ENCODE measurements at regions not wholly inside any gene's neighbourhood (a gene's known extent, or its start where the extent isn't known, plus 50 kb on each side); places are given as distances from the start of the nearest gene placed in this dataset.

DNA sequence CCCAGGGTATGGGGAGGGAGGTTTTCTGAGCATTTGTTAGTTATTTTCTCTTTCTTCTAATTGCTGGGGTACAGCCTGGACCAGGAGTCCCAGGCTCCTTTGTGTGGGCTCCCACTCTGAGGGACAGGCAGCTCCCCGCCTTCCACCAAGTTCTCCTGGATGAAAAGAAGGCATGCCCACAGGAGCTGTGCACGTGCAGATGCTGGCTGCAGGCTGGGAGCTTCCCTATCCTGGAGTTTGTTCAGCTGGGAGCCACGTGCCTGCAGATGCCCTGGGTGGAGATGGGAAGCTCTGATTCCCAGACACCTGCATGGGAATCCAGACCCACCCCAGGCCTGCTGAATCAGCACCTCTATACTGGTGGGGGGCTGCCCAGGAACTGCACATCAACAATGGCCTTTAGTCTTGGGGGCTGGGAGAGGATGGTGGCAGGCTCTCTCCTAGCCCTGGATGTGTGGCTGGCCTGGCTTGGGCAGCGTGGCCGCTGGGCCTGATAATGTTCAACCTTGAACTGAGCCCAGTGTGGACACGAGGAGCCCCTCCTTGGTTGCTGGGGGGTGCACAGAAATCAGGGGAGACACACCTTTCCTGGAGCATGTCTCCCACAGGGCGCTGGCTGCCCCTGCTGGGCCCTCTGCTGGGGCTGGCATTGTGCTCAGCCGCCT lies 233.6 kb upstream of the HS6ST1 start:
- no peak for DNase-seq (ENCODE audit: low read depth, low spot score)

DNA sequence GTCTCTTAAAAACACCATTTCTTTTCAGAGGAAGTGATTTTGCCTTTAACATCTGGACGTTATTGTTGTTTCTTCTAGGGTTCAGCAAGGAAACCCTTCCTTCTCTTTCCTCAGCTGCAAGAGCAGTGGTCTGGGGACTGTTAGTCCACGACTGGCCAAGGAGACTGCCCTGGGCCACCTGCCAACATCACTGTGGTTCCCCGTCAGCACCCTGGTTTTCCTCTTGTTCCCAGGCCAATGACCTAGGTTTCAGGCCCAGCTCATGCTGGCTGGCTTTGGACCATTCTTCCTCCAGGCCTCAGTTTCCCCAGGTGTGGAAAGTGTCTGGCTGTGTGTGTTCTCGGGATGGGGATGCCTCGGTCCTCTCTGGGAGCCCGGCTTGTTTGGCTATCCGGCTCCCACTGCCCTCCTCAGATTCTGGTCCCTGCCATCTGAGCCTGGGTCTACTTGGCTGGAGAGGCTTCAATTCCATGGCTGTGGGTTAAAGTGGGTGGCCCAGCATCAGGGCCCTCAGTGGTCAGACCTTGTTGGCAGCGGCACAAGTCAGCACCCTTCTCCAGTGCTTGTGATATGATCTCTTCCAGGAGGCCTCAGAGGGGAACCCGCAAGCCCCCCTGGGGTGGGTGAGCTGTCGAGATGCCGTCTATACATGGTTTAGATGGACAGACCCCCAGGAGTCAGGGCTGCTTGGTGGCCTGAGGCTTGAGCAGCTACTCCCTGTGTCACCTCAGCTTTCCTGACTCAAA lies 234.3 kb upstream of the HS6ST1 start:
- DNase-seq (ENCODE audit: low read depth, low spot score), result no peak

DNA sequence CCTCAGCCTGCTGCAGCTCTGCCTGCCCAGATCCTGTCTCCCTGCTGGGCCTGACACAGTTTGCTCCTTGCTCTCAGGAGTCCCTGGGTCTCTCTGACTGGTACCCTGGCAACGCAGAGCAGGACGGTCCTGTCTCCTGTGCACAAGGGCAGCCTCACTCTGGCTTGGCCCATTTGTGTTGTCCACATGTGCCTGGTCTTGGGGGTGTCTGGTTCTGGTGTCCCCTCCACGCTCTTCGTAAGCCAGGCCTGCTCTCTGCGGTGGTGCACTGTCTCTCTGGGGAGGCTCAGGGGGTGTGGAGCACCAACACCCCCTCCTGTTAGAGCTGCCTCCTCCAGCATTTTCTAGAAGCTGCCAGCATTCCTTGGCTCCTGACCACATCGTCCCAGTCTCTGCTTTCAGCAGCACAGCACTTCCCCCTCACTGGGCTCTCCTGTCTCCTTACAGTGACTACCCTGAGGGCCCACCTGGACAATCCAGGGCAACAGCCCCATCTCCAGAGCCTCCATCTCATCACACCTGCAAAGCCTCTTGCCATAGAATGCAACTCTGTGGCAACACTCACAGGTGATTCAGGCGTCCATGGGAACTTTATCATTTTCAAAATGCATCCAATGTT lies 235.6 kb upstream of the HS6ST1 start:
- no peak for DNase-seq (ENCODE audit: low read depth, low spot score)

DNA sequence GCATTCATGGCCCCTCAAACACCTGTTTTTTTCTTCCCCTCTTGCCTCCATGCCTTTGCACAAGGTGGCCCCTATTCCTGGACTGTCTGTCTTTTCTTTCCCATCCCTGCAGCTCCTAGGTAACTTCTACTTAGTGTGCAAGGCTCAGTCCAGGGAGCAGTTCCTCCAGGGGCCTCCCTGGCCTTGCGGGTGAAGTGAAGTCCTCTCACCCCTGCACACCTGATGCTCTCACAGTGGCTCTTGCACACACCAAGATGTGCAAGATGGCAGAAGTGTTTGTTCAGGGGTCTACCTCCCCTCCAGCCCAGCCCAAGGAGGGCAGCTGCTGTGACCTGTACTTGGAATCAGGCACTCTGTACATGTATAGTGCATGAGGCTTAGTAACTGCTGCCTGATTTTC lies 236.8 kb upstream of the HS6ST1 start:
- no peak for DNase-seq (ENCODE audit: low read depth, low spot score)

DNA sequence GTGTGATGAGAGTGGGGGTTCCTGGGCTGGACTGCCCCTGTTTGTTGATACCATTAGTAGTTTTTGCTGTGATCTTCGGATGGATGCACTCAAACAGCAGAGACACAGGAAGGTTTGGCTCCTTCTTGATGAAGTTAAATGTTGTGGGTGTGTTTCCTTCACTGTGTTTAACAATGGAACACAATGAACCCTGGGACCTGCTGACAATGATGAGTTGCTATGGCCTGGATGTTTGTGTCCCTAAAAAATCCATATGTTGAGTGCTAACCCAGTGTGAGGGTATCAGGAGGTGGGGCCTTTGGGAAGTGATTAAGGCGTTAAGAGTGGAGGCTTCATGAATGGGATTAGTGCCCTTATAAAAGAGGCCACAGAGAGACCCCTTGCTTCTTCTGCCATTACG lies 237.4 kb upstream of the HS6ST1 start:
- no peak for DNase-seq (ENCODE audit: low read depth, low spot score)

DNA sequence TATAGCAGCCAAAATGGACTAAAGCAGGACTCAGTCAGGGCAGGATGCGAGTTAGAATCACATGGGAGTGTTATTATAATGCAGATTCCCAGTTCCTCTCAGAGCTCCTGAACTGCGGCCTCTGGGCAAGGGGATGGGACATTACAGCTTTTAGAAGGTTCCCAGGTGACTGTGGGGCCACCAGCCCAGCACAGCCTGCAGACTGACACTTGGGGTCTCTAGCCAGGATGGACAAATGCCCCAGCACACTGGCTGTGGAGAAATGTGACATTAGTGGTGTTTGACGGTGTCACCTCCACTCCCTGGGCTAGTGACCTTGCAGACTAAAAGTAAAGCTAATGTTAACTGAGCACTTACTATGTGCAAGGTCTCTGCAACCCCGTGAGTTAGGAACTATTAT lies 238.0 kb upstream of the HS6ST1 start:
- no peak for DNase-seq (ENCODE audit: low read depth, low spot score)

DNA sequence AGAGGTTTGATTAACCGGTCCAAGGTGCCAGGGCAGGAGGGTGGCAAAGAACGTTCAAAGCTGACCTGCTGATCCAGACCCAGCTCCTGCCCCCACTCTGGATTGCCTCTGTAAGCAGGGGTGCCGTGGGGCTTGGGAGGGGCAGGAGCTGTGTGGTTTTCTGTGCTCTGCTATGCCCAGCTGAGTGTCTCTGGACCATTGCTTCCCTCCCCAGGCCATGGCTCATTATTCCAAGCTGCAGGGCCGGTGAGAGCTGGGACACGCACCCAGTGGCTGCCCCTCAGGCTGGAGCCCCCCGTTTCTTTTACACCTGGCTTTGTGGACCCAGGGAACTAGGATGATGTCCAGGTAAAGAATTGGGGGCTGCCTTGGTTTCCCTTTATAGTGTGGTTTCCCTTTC lies 238.4 kb upstream of the HS6ST1 start:
- no peak for DNase-seq (ENCODE audit: low read depth, low spot score)

DNA sequence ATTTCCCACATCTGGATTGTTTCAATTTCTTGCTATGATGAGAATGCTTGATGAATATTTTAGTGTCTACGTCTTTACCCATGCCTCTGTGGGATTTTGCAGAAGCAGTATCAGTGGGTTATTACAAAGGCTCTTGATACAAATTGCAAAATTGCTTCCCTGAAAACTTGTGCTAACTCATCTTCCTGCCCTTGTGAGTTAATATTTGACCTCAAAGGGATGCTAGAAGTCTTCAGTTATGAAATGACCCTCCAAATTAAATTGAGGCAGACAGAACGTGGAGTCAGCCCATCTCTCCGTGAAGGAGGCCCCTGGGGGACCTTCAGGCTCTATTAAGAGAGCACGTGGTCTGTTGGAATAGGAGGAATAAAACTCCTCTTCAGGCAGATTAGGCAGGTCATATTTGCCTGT lies 239.2 kb upstream of the HS6ST1 start:
- no peak for DNase-seq (ENCODE audit: low read depth, low spot score)

DNA sequence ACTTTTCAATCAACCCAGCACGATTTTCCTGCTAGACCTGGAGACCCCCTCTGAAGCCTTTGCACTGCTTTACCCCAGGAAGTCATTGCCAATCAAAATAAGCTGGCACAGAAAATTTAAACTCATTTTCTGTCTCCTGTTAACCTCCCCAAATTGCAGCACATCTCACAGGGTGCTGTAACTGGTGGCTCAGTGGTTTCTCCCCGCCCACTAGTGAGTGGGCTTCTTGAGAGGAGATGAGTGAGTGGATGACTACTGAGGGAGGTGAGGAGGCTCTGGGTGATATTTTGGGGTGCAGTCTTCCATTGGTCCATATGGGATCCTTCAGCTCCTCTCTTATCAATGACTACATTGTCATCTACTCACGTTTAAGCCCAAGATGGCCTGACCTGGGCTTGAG lies 239.8 kb upstream of the HS6ST1 start:
- no peak for DNase-seq (ENCODE audit: low read depth, low spot score)

DNA sequence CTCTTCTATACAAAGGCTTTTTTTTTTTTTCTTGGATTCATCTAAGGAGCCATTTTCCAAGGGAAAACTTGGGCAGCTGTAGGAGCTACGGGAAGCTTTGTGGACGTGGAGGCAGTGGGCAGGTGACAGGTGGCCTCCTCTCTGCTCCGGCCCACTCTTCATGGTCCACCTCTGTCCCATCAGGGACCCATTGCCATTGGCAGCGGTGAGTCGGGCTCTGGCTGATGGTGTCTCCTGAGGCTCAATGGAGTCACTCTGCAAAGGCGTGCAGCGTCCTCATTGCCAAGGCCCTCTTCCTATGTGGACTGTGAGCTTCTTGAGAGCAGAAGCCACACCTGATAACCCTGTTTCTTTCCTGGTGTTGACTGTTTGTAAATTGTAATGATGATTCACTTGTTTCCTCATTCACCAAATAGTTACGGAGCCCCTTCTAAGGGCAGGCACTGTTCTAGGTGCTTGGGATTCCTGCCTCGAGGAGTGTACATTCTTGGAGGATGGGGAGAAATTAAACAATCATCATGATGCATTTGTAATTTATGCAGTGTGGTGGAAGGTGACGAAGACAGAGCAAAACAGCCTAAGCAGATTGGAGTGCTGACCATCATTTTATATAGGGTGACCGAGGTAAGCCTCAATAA lies 240.3 kb upstream of the HS6ST1 start:
- no peak for DNase-seq (ENCODE audit: low read depth, low spot score)

DNA sequence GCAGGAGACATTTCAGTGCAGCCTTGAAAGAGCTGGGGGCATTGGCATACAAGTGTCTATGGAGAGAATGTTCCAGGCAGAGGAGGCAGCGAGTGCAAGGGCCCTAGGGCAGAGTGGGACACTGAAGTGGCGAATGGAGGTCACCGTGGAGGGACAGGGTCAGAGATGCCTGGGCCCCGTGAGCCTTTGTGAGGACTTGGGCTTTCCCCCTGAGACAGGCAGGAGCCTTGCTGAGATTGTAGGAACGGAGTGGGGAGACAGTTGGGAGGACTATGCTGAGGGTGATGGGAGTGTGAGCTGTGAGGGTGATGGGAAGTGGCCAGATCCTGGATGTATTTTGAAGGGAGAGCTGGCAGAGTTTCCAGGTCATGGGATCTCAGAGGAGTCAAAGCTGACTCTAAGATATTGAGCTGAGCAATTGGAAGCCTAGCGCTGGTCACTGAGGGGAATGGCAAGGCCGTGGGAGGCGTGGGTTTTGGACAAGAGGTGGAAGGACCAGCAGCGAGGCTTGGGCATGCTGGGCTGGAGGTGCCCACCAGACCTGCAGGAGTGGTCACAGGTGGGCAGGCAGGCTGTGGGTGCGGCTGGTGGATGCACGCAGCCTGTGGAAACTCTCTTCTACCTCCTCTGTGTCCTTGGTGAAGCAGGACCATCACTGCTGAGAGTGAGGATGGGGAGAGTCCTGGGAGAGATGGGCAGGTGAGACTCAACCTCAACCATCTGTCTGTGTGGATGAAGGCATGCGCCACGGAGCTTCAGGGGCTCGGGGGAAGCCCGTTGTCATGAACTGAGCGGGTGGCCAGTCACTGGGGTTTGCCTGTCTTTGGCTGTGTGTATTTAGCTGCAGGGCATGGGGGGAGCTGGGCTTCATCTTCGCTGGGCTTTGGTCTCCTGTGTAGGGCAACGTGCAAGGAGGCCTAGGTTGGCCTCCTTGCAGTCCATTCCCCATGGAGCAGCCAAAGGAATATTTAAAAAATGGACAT lies 241.2 kb upstream of the HS6ST1 start:
- no peak for DNase-seq (ENCODE audit: low read depth, low spot score)

DNA sequence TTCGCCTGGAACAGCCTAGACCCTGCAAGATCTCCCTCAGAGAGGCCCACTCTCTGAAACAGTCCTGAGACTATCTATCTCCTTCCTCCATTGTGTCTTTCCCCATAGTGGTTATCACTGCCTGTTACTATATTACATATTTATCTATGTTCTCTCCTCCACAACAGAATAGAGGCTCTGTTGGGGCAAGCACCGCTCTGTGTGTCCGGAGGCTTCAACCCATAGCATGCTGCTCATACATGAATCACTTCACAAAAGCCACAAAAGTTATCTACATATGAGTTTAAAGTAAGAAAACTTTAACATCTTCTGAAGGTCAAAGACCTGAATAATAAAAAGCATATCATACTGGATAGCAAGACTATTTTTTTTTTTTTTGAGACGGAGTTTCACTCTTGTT lies 242.1 kb upstream of the HS6ST1 start:
- no peak for DNase-seq (ENCODE audit: low read depth, low spot score)

DNA sequence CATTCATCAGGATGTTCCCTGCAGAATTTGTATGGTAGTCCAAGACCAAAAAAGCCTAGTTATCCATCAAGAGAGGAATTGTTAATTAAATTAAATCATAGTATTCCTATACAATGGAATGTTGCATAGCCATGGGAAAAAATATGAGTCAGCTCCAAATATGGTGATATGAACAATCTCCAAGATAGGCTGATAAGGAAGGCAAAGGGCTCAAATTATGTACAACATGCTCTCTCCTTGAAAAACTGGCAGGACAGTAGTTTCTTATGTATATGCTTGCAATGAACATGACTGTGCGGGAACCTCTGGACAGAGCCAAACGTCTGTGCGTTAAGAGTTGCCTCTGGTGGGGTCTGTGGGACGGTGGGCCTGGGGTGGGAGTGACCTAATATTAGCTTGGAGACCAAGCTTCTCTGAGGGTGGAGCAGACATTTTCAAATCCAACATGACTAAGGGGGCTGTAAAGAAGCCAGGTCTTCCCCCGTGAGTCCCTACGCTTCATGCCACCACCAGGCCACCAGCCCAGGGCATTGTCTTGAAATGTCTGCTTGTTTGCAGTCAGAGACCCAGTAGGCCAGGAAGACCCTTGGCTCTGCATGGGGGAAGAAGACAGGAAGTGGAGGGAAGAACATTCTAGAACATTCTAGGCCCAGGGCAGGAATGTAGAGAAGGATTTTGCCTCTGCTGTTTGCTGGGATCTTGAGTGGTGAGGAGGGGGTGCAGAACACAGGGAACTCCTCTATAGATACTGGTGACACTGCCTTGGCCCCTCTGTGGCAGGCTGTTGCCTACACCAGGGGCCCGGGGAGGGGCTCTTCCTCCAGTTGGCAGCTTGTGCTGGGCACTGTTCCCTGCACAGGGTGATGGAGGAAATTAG lies 244.0 kb upstream of the HS6ST1 start:
- no peak for DNase-seq (ENCODE audit: low read depth, low spot score)

DNA sequence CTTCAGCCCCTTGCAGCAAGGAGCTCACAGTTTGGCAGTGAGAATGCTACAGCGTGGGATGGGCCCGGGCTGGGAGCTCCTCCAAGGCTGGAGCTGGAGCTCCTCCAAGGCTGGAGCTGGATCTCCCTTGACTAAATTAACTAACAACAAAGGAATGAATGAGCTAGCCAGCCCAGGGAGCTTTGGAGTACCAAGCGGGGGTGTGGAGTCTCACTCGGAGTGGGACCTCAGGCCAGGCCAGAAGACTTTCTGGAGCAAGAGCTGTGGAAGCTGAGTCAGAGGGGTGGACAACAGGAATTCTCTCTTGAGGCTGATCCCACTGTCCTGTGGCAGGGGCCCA lies 244.7 kb upstream of the HS6ST1 start:
- no peak for DNase-seq (ENCODE audit: low read depth, low spot score)

DNA sequence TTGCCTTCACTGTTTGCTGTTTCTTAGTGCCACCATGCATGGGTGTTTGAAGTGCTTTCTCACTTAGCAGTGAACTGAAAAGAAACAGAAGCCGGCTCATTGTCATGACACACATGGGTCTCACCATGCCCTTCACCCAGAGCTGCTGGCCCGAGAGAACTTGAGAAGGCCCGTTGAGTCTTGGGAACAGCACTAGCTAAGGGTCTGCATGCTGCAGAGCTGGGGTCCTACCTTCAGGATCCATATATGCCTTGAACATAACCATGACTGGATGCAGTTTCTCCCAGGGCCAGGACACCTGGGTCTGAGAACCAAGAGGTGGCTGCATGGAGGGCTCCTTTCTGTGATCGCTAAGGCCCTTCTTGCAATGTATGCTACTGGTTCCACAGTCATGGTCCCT lies 245.5 kb upstream of the HS6ST1 start:
- no peak for DNase-seq (ENCODE audit: low read depth, low spot score)

DNA sequence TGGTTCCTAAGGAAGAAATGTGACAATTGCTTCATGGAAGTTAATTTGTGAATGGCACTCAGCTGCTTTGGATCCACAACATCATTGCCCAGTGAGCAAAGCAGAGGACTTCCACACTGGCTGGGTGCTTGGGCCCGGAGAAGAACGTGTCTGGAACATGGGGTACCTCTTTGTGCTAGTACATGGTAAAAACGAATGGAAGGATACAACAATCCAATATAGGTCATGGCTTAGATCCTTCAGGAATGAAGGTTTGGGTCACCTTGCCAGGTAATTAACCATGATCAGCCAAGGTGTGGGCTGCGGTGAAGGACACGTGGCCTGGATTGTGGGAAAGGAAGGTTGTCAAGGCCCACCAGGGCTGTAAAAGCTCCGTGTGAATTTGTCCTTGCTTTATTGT lies 245.9 kb upstream of the HS6ST1 start:
- no peak for DNase-seq (ENCODE audit: low read depth, low spot score)

DNA sequence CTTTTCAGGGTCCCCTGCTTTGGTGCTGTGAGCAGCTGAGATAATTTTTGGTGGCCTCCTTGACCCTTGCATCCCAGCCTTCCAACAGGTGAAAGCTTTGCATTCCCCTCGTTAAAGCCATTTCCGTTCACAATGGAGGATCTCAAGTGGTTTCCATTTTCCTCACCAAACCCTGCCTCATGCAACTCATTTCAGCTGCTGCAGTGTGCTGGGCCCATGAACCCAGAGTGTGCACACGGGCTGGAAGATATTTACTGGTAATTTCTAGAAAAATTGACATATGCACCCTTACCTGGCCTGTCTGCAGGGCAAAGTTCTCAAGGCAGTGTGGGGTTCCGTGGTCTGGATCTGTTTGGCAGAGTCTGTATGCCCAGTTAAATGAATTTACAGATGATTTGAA lies 246.8 kb upstream of the HS6ST1 start:
- no peak for DNase-seq (ENCODE audit: low read depth, low spot score)

DNA sequence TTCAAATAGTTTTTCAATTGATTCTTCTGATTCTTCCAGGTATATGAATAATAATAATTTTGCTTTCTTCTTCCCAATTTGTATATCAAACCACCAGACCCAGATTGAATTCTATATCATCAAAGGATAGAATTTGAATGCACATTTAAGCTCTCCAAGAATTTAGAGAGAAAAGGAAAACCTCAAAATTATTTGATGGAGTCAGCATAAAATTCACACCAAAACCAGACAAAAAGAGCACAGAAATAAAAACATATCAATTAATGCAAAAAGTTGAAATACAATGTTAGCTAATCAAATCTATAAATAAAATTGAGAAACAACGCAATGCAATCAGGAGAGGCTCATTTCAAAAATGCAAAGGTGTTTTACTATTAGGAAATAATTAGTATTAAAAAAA lies 248.0 kb upstream of the HS6ST1 start:
- no peak for DNase-seq (ENCODE audit: low read depth, low spot score)

DNA sequence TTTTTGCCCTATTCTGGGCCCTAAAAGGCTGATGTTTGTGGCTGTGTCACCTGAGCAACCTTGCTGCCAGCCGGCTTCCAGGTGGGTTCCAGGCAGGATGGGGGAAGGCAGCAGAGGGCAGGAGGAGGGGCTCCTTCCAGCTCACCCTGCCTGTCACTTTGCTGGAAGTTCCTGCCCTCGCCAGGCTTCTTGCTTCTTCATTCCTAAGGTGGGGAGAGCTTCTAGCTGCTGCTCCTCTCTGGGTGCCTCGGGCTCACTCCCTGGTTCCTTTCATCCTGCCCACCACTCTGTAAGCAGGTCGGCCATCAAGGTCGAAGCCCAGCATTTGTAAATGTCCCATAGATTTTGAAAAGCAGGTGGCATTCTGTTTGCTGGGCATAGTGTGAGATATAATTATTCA lies 249.4 kb upstream of the HS6ST1 start:
- no peak for DNase-seq (ENCODE audit: low read depth, low spot score)

DNA sequence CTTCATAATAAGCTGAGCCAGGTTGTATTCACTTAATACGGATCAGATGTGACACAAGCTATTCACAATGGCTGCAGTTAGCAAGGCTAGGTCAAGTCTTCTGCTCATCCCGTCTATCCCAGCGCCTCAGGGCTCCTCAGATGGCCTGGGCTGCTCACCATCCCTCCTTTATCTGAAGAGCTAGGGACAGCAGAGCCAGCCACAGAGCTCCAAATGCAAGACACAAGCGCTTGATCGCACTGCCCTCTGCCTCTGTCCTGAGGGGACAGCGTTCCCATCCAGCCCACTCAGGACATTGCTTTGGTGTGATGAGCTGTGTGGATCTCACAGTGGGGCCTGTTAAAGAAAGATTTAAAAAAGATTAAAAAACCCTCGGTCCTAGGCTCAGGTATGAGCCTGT lies 254.4 kb upstream of the HS6ST1 start:
- no peak for DNase-seq (ENCODE audit: low read depth, low spot score)

DNA sequence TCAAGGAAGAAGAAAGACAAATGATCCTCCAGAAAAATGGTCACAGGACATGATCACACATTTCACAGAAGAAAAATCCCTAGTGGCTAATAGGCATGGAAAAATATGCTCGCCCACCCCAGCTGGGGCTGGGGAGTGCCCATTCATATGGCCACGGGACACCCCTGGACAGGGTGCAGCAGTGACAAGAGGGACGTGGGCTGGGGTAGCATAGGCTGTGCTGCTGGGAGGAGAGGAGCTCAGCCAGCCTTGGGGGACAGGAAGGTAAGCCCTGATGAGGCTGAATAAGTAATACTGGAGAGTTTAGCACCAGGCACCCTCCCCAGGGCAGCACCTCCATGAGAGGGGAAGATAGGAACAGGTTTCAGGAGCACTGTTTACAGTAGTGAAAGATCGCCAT lies 254.9 kb upstream of the HS6ST1 start:
- DNase-seq (ENCODE audit: low read depth, low spot score), result no peak

Measured in smooth muscle cell of the brain vasculature (primary cell).